HepG2 (cell line): ENCODE measurements at regions not wholly inside any gene's neighbourhood (a gene's known extent, or its start where the extent isn't known, plus 50 kb on each side); places are given as distances from the start of the nearest gene placed in this dataset.

Experiments
- ATAC-seq: fragments of 200-7000 bp; cut with Tn5 transposase; 3 replicates; pipeline ENCODE4 v1.9.1; 2020; ENCODE audit warnings: mild to moderate bottlenecking, moderate library complexity
- BruUV-seq: library from RNA; stranded (reverse); fragments of 400-500 nt; replicated peaks from 2 replicates; lab custom pipeline; 2021; lab: Mats Ljungman, UMichigan
- CTCF ChIA-PET: fragments of 300-600 bp; formaldehyde crosslinking; extraction: SDS; loops from one replicate; lab custom pipeline; 2021; ENCODE audit warnings: low total read pairs, inconsistent platforms, low intra/inter-chr PET ratio; lab: Yijun Ruan, JAX
- POLR2A ChIA-PET: fragments of 350-600 bp; sonication (Branson Sonifier 250); formaldehyde crosslinking; loops from one replicate; lab custom pipeline; 2020; ENCODE audit warnings: antibody characterized with exemption, inconsistent platforms; lab: Yijun Ruan, JAX
- DNase-seq: peaks from one replicate; pipeline ENCODE4 v3.0.0-alpha.2; 2015; ENCODE audit warnings: low spot score
- FAIRE-seq: peaks from 3 replicates; lab custom pipeline; 2011; peaks lifted over from hg19 to GRCh38; lab: Jason Lieb, UNC
- H2AFZ ChIP-seq: one replicate; pipeline ENCODE4 v1.6.1; 2011; ENCODE audit warnings: low read length, inconsistent platforms
- H3K27ac ChIP-seq: fragments of 300-600 bp; 3 replicates; pipeline ENCODE4 v1.8.0; 2011; ENCODE audit warnings: mixed run types, mild to moderate bottlenecking, mixed read lengths, low read length, inconsistent platforms; ENCODE audit not compliant: insufficient read depth; ENCODE audit errors: extremely low read length
- H3K27me3 ChIP-seq, 2 experiments: fragments of 200-600 bp in 1 of 2; 2 replicates in 1 of 2; 3 replicates in 1 of 2; pipeline versions ENCODE4 v1.6.0 to v1.8.0; 2011; ENCODE audit warnings: low read length in 2 of 2, mild to moderate bottlenecking in 2 of 2, moderate library complexity in 2 of 2, inconsistent platforms in 1 of 2; ENCODE audit not compliant: insufficient read depth in 2 of 2, control insufficient read depth in 1 of 2
- H3K36me3 ChIP-seq, 2 experiments: fragments of 200-600 bp in 1 of 2; replicated peaks in 1 of 2; 2 replicates in 1 of 2; 3 replicates in 1 of 2; pipeline versions ENCODE4 v1.5.1 to v1.8.0; 2011; ENCODE audit warnings: low read length in 2 of 2, inconsistent platforms in 1 of 2; ENCODE audit not compliant: insufficient read depth in 2 of 2, control insufficient read depth in 1 of 2
- H3K4me1 ChIP-seq: 2 replicates; pipeline ENCODE4 v1.5.1; 2012; ENCODE audit warnings: low read length, inconsistent platforms; ENCODE audit not compliant: insufficient read depth
- H3K4me2 ChIP-seq: 2 replicates; pipeline ENCODE4 v1.6.0; 2011; ENCODE audit warnings: low read depth, low read length, inconsistent platforms
- H3K4me3 ChIP-seq, 3 experiments: fragments of 200-600 bp in 1 of 3; sonication (generic), shearing (Covaris generic) in 1 of 3; replicated peaks in 1 of 3; 2 replicates each; pipeline ENCODE4 v1.5.1; 2011 to 2016; ENCODE audit warnings: low read length in 3 of 3, inconsistent platforms in 2 of 3, low read depth in 2 of 3, mild to moderate bottlenecking in 2 of 3, control low read depth in 1 of 3, mixed read lengths in 1 of 3; ENCODE audit not compliant: insufficient read depth in 1 of 3
- H3K79me2 ChIP-seq: one replicate; pipeline ENCODE4 v1.6.1; 2011; ENCODE audit warnings: low read length, inconsistent platforms; ENCODE audit not compliant: insufficient read depth
- H3K9ac ChIP-seq: 2 replicates; pipeline ENCODE4 v1.6.0; 2011; ENCODE audit warnings: mild to moderate bottlenecking, low read depth, low read length, inconsistent platforms; ENCODE audit not compliant: insufficient read depth
- H3K9me3 ChIP-seq: 2 replicates; pipeline ENCODE4 v1.5.1; 2012; ENCODE audit warnings: mild to moderate bottlenecking, low read length
- H4K20me1 ChIP-seq: 2 replicates; pipeline ENCODE4 v1.6.0; 2011; ENCODE audit warnings: inconsistent platforms, mild to moderate bottlenecking, low read length, moderate library complexity; ENCODE audit not compliant: insufficient read depth
- IKZF5 ChIP-seq: IDR thresholded peaks from 2 replicates; pipeline ENCODE4 v1.6.1; 2018; ENCODE audit warnings: missing genetic modification reagents, mild to moderate bottlenecking, missing compliant biosample characterization
- KDM3A ChIP-seq: IDR thresholded peaks from 2 replicates; pipeline ENCODE4 v1.6.1; 2018; ENCODE audit warnings: low read depth, missing compliant biosample characterization
- NFIC ChIP-seq: IDR thresholded peaks from 2 replicates; pipeline ENCODE4 v1.6.1; 2012; ENCODE audit warnings: mild to moderate bottlenecking, low read length, inconsistent platforms
- POLR2A ChIP-seq, 2 experiments: IDR thresholded peaks; 2 replicates each; pipeline ENCODE4 v1.6.1; 2011; ENCODE audit warnings: low read depth in 2 of 2, low read length in 2 of 2, mild to moderate bottlenecking in 1 of 2, moderate library complexity in 1 of 2; ENCODE audit not compliant: insufficient read depth in 1 of 2
- SP1 ChIP-seq, 2 experiments: fragments of 450-650 bp in 1 of 2; sonication (generic) in 1 of 2; formaldehyde crosslinking in 1 of 2; IDR thresholded peaks; 2 replicates each; pipeline versions ENCODE4 v1.4.0 to v1.6.1; 2016 to 2020; ENCODE audit warnings: missing genetic modification reagents in 1 of 2
- TOPORS ChIP-seq: sonication (generic); formaldehyde crosslinking; IDR thresholded peaks from 2 replicates; pipeline ENCODE4 v1.8.0; 2023; ENCODE audit warnings: mild to moderate bottlenecking, missing genetic modification reagents
- USF2 ChIP-seq, 2 experiments: sonication (generic) in 1 of 2; formaldehyde crosslinking in 1 of 2; IDR thresholded peaks; 2 replicates each; pipeline versions ENCODE4 v1.5.1 to v1.6.1; 2011 to 2020; ENCODE audit warnings: borderline replicate concordance in 1 of 2, low read depth in 1 of 2, low read length in 1 of 2, mild to moderate bottlenecking in 1 of 2, missing genetic modification reagents in 1 of 2, moderate library complexity in 1 of 2
- ZBTB34 ChIP-seq: sonication (generic); formaldehyde crosslinking; IDR thresholded peaks from 2 replicates; pipeline ENCODE4 v1.8.0; 2022; ENCODE audit warnings: mild to moderate bottlenecking, missing genetic modification reagents
- ZNF280D ChIP-seq: sonication (generic); formaldehyde crosslinking; IDR thresholded peaks from 2 replicates; pipeline ENCODE4 v1.5.1; 2020; ENCODE audit warnings: mild to moderate bottlenecking, missing genetic modification reagents
- ZNF317 ChIP-seq: sonication (generic); formaldehyde crosslinking; IDR thresholded peaks from 2 replicates; pipeline ENCODE4 v1.5.0; 2020; ENCODE audit warnings: mild to moderate bottlenecking, missing genetic modification reagents
- ZNF333 ChIP-seq: sonication (generic); formaldehyde crosslinking; IDR thresholded peaks from 2 replicates; pipeline ENCODE4 v1.4.0; 2020; ENCODE audit warnings: mild to moderate bottlenecking, missing genetic modification reagents, borderline replicate concordance
- ZNF414 ChIP-seq: sonication (generic); formaldehyde crosslinking; IDR thresholded peaks from 2 replicates; pipeline ENCODE4 v1.5.0; 2020; ENCODE audit warnings: missing genetic modification reagents
- ZNF446 ChIP-seq: sonication (generic); formaldehyde crosslinking; IDR thresholded peaks from 2 replicates; pipeline ENCODE4 v1.5.0; 2020; ENCODE audit warnings: mild to moderate bottlenecking, missing genetic modification reagents
- ZNF556 ChIP-seq: sonication (generic); formaldehyde crosslinking; IDR thresholded peaks from 2 replicates; pipeline ENCODE4 v1.4.0; 2020; ENCODE audit warnings: mild to moderate bottlenecking, missing genetic modification reagents, borderline replicate concordance
- ZNF883 ChIP-seq: sonication (generic); formaldehyde crosslinking; IDR thresholded peaks from 2 replicates; pipeline ENCODE4 v1.5.1; 2020; ENCODE audit warnings: mild to moderate bottlenecking, missing genetic modification reagents; ENCODE audit errors: not compliant biosample characterization
- ZSCAN31 ChIP-seq: sonication (generic); formaldehyde crosslinking; IDR thresholded peaks from 2 replicates; pipeline ENCODE4 v1.5.0; 2020; ENCODE audit warnings: low read depth, mild to moderate bottlenecking, missing genetic modification reagents
- in situ Hi-C: cut with HindIII; loops from 2 replicates; pipeline ENCODE4 v1.10.0; 2017; ENCODE audit warnings: low pct_unique_long_range_greater_than_20kb; ENCODE audit not compliant: extremely low pct_ligation_motif_present
- intact Hi-C: fragments of 100-400 bp; cut with micrococcal nuclease; formaldehyde crosslinking; loops from one replicate; pipeline ENCODE4 v1.10.0; 2022; ENCODE audit not compliant: unreplicated experiment

GRCh38 chr10:60517805-60518204 is 128.1 kb upstream of the ANK3 start (continued):
- TF ChIP-seq ZBTB34 (CRISPR knock-in tag) (no peak), ZNF333 (CRISPR knock-in tag) (no peak), KDM3A (no peak)
- TF ChIP-seq, all 625 proteins: peak for 0

- CTCF ChIA-PET, result no interaction called here
- no peak for DNase-seq
- TF ChIP-seq POLR2A (IDR thresholded peaks at IDR 0.05; ENCODE audit: insufficient read depth in 1 of 2, low read depth in 2 of 2, low read length in 2 of 2) (no peak), TOPORS (CRISPR knock-in tag) (no peak), ZNF317 (no peak), ZSCAN31 (no peak), IKZF5 (CRISPR knock-in tag) (no peak), USF2 (IDR thresholded peaks at IDR 0.05; ENCODE audit: low read depth, low read length) (no peak), USF2 (CRISPR knock-in tag; IDR thresholded peaks at IDR 0.05; ENCODE audit: borderline replicate concordance) (no peak), ZNF280D (CRISPR knock-in tag) (no peak), NFIC (no peak), ZNF414 (CRISPR knock-in tag) (no peak), SP1 (IDR thresholded peaks at IDR 0.05) (no peak), SP1 (CRISPR knock-in tag; IDR thresholded peaks at IDR 0.05) (no peak), ZNF556 (CRISPR knock-in tag) (no peak), ZNF883 (CRISPR knock-in tag) (no peak), ZNF446 (no peak)
- no peak overlapping the region for H3K9ac ChIP-seq
- intact Hi-C loops, result no loop called here
- no peak overlapping the region for H3K4me3 ChIP-seq
- H3K4me2 ChIP-seq, result no peak overlapping the region
- H3K4me1 ChIP-seq, result no peaks in the 10 kb centered on the region
- H3K79me2 ChIP-seq, result no peaks in the 10 kb centered on the region
- no peaks in the 10 kb centered on the region; a peak in 1 of 5 replicates for H3K27me3 ChIP-seq
- no TSS peak for BruUV-seq
- POLR2A ChIA-PET, result no interaction called here
- in situ Hi-C loops, result no loop called here
- no peaks in the 10 kb centered on the region for H3K9me3 ChIP-seq
- H2AFZ ChIP-seq, result no peak overlapping the region
- FAIRE-seq, result no peak
- no peak overlapping the region for H3K27ac ChIP-seq
- ATAC-seq, result no peak
- no peaks in the 10 kb centered on the region for H4K20me1 ChIP-seq
- H3K36me3 ChIP-seq, result no peaks in the 10 kb centered on the region
Measured at GRCh38 chr10:60513281-60513680, 123.6 kb upstream of the ANK3 start.
